Stomach smooth muscle (tissue), 2 donors: ENCODE measurements at regions not wholly inside any gene's neighbourhood (a gene's known extent, or its start where the extent isn't known, plus 50 kb on each side); places are given as distances from the start of the nearest gene placed in this dataset.

Source experiments
- H3K27ac ChIP-seq: one replicate; pipeline ENCODE4 v1.7.0; 2013; ENCODE audit warnings: mild to moderate bottlenecking, low read length, inconsistent platforms
- H3K27me3 ChIP-seq, 2 donors: one replicate each; pipeline ENCODE4 v1.7.0; 2013; ENCODE audit warnings: low read length in 2 of 2; ENCODE audit not compliant: insufficient read depth in 2 of 2, control insufficient read depth in 1 of 2
- H3K36me3 ChIP-seq, 2 donors: one replicate each; pipeline ENCODE4 v1.7.0; 2013; ENCODE audit warnings: low read length in 2 of 2; ENCODE audit not compliant: control insufficient read depth in 2 of 2, insufficient read depth in 2 of 2
- H3K4me1 ChIP-seq: one replicate; pipeline ENCODE4 v1.7.0; 2013; ENCODE audit warnings: low read length; ENCODE audit not compliant: control insufficient read depth, insufficient read depth
- H3K4me3 ChIP-seq, 2 donors: one replicate each; pipeline ENCODE4 v1.7.0; 2013; ENCODE audit warnings: low read length in 2 of 2
- H3K9ac ChIP-seq, 2 donors: one replicate each; pipeline ENCODE4 v1.7.0; 2013; ENCODE audit warnings: low read length in 2 of 2, mild to moderate bottlenecking in 1 of 2
- H3K9me3 ChIP-seq, 2 donors: one replicate each; pipeline ENCODE4 v1.7.0; 2013; ENCODE audit warnings: low read length in 2 of 2; ENCODE audit not compliant: control insufficient read depth in 2 of 2
- donor health status: healthy.
- donor health status: Pancreatic carcinoma.

GRCh38 chr12:125470838-125471783, 405.9 kb downstream of the AACS start:
- Histone ChIP-seq H3K4me1 (no peaks in the 10 kb centered on the region), H3K9ac (no peak overlapping the region), H3K36me3 (no peaks in the 10 kb centered on the region), H3K4me3 (no peak overlapping the region), H3K27ac (no peak overlapping the region), H3K27me3 (peaks cover 0 to under 1% of the 10 kb centered on the region in 2 donors), H3K9me3 (no peaks in the 10 kb centered on the region)

GRCh38 chr12:125473501-125473900, 408.3 kb downstream of the AACS start:
- Histone ChIP-seq H3K9me3 (no peaks in the 10 kb centered on the region), H3K27ac (no peak overlapping the region), H3K4me3 (no peak overlapping the region), H3K9ac (no peak overlapping the region), H3K36me3 (no peaks in the 10 kb centered on the region), H3K4me1 (no peaks in the 10 kb centered on the region), H3K27me3 (peaks cover 0 to 3% of the 10 kb centered on the region in 2 donors)

- H3K36me3 ChIP-seq: no peaks in the 10 kb centered on the region
- no peak overlapping the region for H3K9ac ChIP-seq
- no peak overlapping the region for H3K4me3 ChIP-seq
- H3K4me1 ChIP-seq: no peaks in the 10 kb centered on the region
- H3K27ac ChIP-seq: no peak overlapping the region
- H3K27me3 ChIP-seq: no peaks in the 10 kb centered on the region
- H3K9me3 ChIP-seq: no peaks in the 10 kb centered on the region
Measured at GRCh38 chr12:125487336-125487735, 422.1 kb downstream of the AACS start.

GRCh38 chr12:125491553-125491952, 426.3 kb downstream of the AACS start:
- Histone ChIP-seq H3K4me3 (no peak overlapping the region), H3K9me3 (peaks cover 0 to 3% of the 10 kb centered on the region in 2 donors), H3K27ac (no peak overlapping the region), H3K36me3 (no peaks in the 10 kb centered on the region), H3K4me1 (no peaks in the 10 kb centered on the region), H3K9ac (no peak overlapping the region), H3K27me3 (no peaks in the 10 kb centered on the region)

- H3K9ac ChIP-seq: no peak overlapping the region
- H3K4me3 ChIP-seq: no peak overlapping the region
- H3K4me1 ChIP-seq: no peaks in the 10 kb centered on the region
- no peaks in the 10 kb centered on the region for H3K27me3 ChIP-seq
- peaks cover 0 to 3% of the 10 kb centered on the region in 2 donors for H3K9me3 ChIP-seq
- no peaks in the 10 kb centered on the region for H3K36me3 ChIP-seq
- no peak overlapping the region for H3K27ac ChIP-seq
Measured at GRCh38 chr12:125492354-125493270, 427.4 kb downstream of the AACS start.

- no peak overlapping the region for H3K9ac ChIP-seq
- no peak overlapping the region for H3K4me3 ChIP-seq
- H3K9me3 ChIP-seq: peaks cover 0 to 3% of the 10 kb centered on the region in 2 donors
- H3K36me3 ChIP-seq: no peaks in the 10 kb centered on the region
- no peaks in the 10 kb centered on the region for H3K27me3 ChIP-seq
- no peak overlapping the region for H3K27ac ChIP-seq
- H3K4me1 ChIP-seq: no peaks in the 10 kb centered on the region
Measured at GRCh38 chr12:125493704-125494308, 428.6 kb downstream of the AACS start.

GRCh38 chr12:125503128-125503527, 437.9 kb downstream of the AACS start:
- Histone ChIP-seq H3K27me3 (no peaks in the 10 kb centered on the region), H3K27ac (no peak overlapping the region), H3K4me3 (no peak overlapping the region), H3K9me3 (no peaks in the 10 kb centered on the region), H3K4me1 (no peaks in the 10 kb centered on the region), H3K9ac (no peak overlapping the region), H3K36me3 (no peaks in the 10 kb centered on the region)

- Histone ChIP-seq H3K9ac (no peak overlapping the region), H3K27ac (no peak overlapping the region), H3K36me3 (no peaks in the 10 kb centered on the region), H3K4me3 (no peak overlapping the region), H3K9me3 (no peaks in the 10 kb centered on the region), H3K4me1 (no peaks in the 10 kb centered on the region), H3K27me3 (no peaks in the 10 kb centered on the region)
Measured at GRCh38 chr12:125509195-125509594, 444.0 kb downstream of the AACS start.

GRCh38 chr12:125512541-125513298, 447.5 kb downstream of the AACS start:
- Histone ChIP-seq H3K4me3 (no peak overlapping the region), H3K4me1 (no peaks in the 10 kb centered on the region), H3K9me3 (peaks cover 0 to 7% of the 10 kb centered on the region in 2 donors), H3K9ac (no peak overlapping the region), H3K36me3 (no peaks in the 10 kb centered on the region), H3K27ac (no peak overlapping the region), H3K27me3 (no peaks in the 10 kb centered on the region)

GRCh38 chr12:125515887-125516286, 450.7 kb downstream of the AACS start:
- Histone ChIP-seq H3K4me1 (no peaks in the 10 kb centered on the region), H3K36me3 (no peaks in the 10 kb centered on the region), H3K9ac (no peak overlapping the region), H3K27ac (no peak overlapping the region), H3K27me3 (no peaks in the 10 kb centered on the region), H3K9me3 (peaks cover 0 to 7% of the 10 kb centered on the region in 2 donors), H3K4me3 (no peak overlapping the region)
